ENCODE measurements at regions not wholly inside any gene's neighbourhood (a gene's known extent, or its start where the extent isn't known, plus 50 kb on each side); places are given as distances from the start of the nearest gene placed in this dataset.

GRCh38 chr4:42824278-42824977, 68.1 kb upstream of the GRXCR1 start:
- intact Hi-C loops (cut with micrococcal nuclease) = no loop called here
- Mint-ChIP-seq H3K9me3 (no peaks in the 10 kb centered on the region), H3K4me1 (ENCODE audit: low read depth) (no peaks in the 10 kb centered on the region), H3K36me3 (no peaks in the 10 kb centered on the region), H3K27ac (no peak overlapping the region), H3K4me3 (no peak overlapping the region), H3K27me3 (no peaks in the 10 kb centered on the region)
- ChIA-PET POLR2A (no interaction called here), CTCF (no interaction called here)
- DNase-seq = no peak

GRCh38 chr4:42821230-42821629, 71.3 kb upstream of the GRXCR1 start:
- no peak overlapping the region for H3K27ac Mint-ChIP-seq
- DNase-seq = no peak
- no peaks in the 10 kb centered on the region for H3K4me1 Mint-ChIP-seq (ENCODE audit: low read depth)
- ChIA-PET POLR2A (no interaction called here), CTCF (interaction anchor here (1.3 kb wide), 1 partner anchor 253 kb away, joined by 3 read pairs; no protein-coding TSS in a partner anchor)
- H3K4me3 Mint-ChIP-seq = no peak overlapping the region
- H3K36me3 Mint-ChIP-seq = no peaks in the 10 kb centered on the region
- no peaks in the 10 kb centered on the region for H3K27me3 Mint-ChIP-seq
- H3K9me3 Mint-ChIP-seq = no peaks in the 10 kb centered on the region
- intact Hi-C loops (cut with micrococcal nuclease) = no loop called here

- intact Hi-C loops (cut with micrococcal nuclease) = no loop called here
- H3K9me3 Mint-ChIP-seq = no peaks in the 10 kb centered on the region
- POLR2A ChIA-PET = no interaction called here
- no peaks in the 10 kb centered on the region for H3K4me1 Mint-ChIP-seq (ENCODE audit: low read depth)
- no peaks in the 10 kb centered on the region for H3K36me3 Mint-ChIP-seq
- DNase-seq = no peak
- CTCF ChIA-PET = interaction anchor here (5.5 kb wide), 1 partner anchor 250 kb away, joined by 36 read pairs; no protein-coding TSS in a partner anchor
- no peak overlapping the region for H3K4me3 Mint-ChIP-seq
- no peaks in the 10 kb centered on the region for H3K27me3 Mint-ChIP-seq
- H3K27ac Mint-ChIP-seq = no peak overlapping the region
Observed at GRCh38 chr4:42819863-42820514, 72.5 kb upstream of the GRXCR1 start.

- POLR2A ChIA-PET = no interaction called here
- intact Hi-C loops (cut with micrococcal nuclease) = no loop called here
- H3K36me3 Mint-ChIP-seq = no peaks in the 10 kb centered on the region
- H3K27ac Mint-ChIP-seq = no peak overlapping the region
- no peaks in the 10 kb centered on the region for H3K27me3 Mint-ChIP-seq
- no peaks in the 10 kb centered on the region for H3K9me3 Mint-ChIP-seq
- CTCF ChIA-PET = interaction anchor here (0.8 to 5.5 kb wide), 4 partner anchors 20 to 298 kb away, joined by 3 to 36 read pairs (median 3); no protein-coding TSS in a partner anchor
- DNase-seq = no peak
- no peak overlapping the region for H3K4me3 Mint-ChIP-seq
- no peaks in the 10 kb centered on the region for H3K4me1 Mint-ChIP-seq (ENCODE audit: low read depth)
Observed at GRCh38 chr4:42817913-42818312, 74.6 kb upstream of the GRXCR1 start.

- intact Hi-C loops (cut with micrococcal nuclease) = no loop called here
- Mint-ChIP-seq H3K27me3 (no peaks in the 10 kb centered on the region), H3K4me3 (no peak overlapping the region), H3K36me3 (no peaks in the 10 kb centered on the region), H3K4me1 (ENCODE audit: low read depth) (no peaks in the 10 kb centered on the region), H3K9me3 (no peaks in the 10 kb centered on the region), H3K27ac (no peak overlapping the region)
- DNase-seq = no peak
- ChIA-PET POLR2A (interaction anchor here (0.5 kb wide), 1 partner anchor 28 kb away, joined by 3 read pairs; no protein-coding TSS in a partner anchor), CTCF (interaction anchor here (0.6 to 5.5 kb wide), 3 partner anchors 47 to 247 kb away, joined by 3 to 36 read pairs (median 3); no protein-coding TSS in a partner anchor)
Observed at GRCh38 chr4:42816880-42817400, 75.6 kb upstream of the GRXCR1 start.

DNA sequence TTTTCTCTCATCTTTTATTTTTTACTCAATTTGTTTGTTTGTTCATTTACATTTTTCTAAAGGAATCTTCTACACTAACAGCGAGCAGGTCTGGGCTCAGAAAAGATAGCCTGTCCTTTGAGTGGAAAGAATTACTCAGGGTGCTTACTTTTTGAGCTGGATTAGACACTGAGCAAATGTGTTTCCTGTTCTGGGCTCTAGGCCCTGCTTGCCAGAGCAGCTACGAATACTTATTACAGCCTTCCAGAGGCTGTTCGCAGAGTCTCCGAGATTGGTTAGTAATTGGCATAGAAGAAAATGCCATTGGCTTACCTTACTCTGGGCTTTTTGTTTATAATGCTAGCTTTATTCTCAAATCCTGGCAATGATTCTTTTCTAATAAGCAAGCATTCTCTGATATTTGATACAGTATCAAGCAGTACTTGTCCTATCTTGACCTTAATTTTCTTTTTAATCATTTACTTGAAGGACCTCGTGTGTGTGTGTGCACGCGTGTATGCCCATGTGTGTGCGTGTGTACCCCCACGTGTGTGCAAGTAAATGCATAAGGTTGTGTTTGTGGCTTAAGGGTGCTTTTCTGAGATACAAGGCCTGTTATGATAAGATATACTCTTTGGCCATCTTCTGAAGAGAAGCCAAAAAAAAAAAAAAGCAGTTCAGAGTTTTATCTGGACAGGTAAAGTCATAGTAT, 76.2 kb upstream of the GRXCR1 start:
- no peaks in the 10 kb centered on the region for H3K4me1 Mint-ChIP-seq (ENCODE audit: low read depth)
- intact Hi-C loops (cut with micrococcal nuclease) = no loop called here
- no peak overlapping the region for H3K27ac Mint-ChIP-seq
- CTCF ChIA-PET = interaction anchor here (1.6 to 5.5 kb wide), 2 partner anchors 48 to 246 kb away, joined by 3 to 36 read pairs; no protein-coding TSS in a partner anchor
- H3K27me3 Mint-ChIP-seq = peaks cover 3% of the 10 kb centered on the region
- no peak overlapping the region for H3K4me3 Mint-ChIP-seq
- no peaks in the 10 kb centered on the region for H3K9me3 Mint-ChIP-seq
- H3K36me3 Mint-ChIP-seq = no peaks in the 10 kb centered on the region
- no peak for DNase-seq
- POLR2A ChIA-PET = interaction anchor here (0.5 kb wide), 1 partner anchor 28 kb away, joined by 3 read pairs; no protein-coding TSS in a partner anchor

- DNase-seq = no peak
- Mint-ChIP-seq H3K4me1 (ENCODE audit: low read depth) (no peaks in the 10 kb centered on the region), H3K36me3 (no peaks in the 10 kb centered on the region), H3K27ac (no peak overlapping the region), H3K4me3 (no peak overlapping the region), H3K9me3 (no peaks in the 10 kb centered on the region), H3K27me3 (peaks cover 13% of the 10 kb centered on the region)
- CTCF ChIA-PET = no interaction called here
- intact Hi-C loops (cut with micrococcal nuclease) = no loop called here
- POLR2A ChIA-PET = no interaction called here
Observed at GRCh38 chr4:42809419-42810084, 83.0 kb upstream of the GRXCR1 start.

- H3K9me3 Mint-ChIP-seq = peaks cover 26% of the 10 kb centered on the region
- no peak for DNase-seq
- peaks cover 11% of the 10 kb centered on the region for H3K27me3 Mint-ChIP-seq
- intact Hi-C loops (cut with micrococcal nuclease) = no loop called here
- no peaks in the 10 kb centered on the region for H3K36me3 Mint-ChIP-seq
- ChIA-PET POLR2A (no interaction called here), CTCF (no interaction called here)
- H3K4me1 Mint-ChIP-seq (ENCODE audit: low read depth) = no peaks in the 10 kb centered on the region
- no peak overlapping the region for H3K27ac Mint-ChIP-seq
- no peak overlapping the region for H3K4me3 Mint-ChIP-seq
Observed at GRCh38 chr4:42806303-42806835, 86.1 kb upstream of the GRXCR1 start.

- no peaks in the 10 kb centered on the region for H3K36me3 Mint-ChIP-seq
- intact Hi-C loops (cut with micrococcal nuclease) = no loop called here
- ChIA-PET CTCF (no interaction called here), POLR2A (interaction anchor here (0.6 kb wide), 1 partner anchor 28 kb away, joined by 3 read pairs; no protein-coding TSS in a partner anchor)
- H3K4me1 Mint-ChIP-seq (ENCODE audit: low read depth) = peaks cover 5% of the 10 kb centered on the region
- H3K9me3 Mint-ChIP-seq = peaks cover 4% of the 10 kb centered on the region
- H3K4me3 Mint-ChIP-seq = no peak overlapping the region
- no peak for DNase-seq
- no peak overlapping the region for H3K27ac Mint-ChIP-seq
- peaks cover 3% of the 10 kb centered on the region for H3K27me3 Mint-ChIP-seq
Observed at GRCh38 chr4:42789041-42789567, 103.4 kb upstream of the GRXCR1 start.

DNA sequence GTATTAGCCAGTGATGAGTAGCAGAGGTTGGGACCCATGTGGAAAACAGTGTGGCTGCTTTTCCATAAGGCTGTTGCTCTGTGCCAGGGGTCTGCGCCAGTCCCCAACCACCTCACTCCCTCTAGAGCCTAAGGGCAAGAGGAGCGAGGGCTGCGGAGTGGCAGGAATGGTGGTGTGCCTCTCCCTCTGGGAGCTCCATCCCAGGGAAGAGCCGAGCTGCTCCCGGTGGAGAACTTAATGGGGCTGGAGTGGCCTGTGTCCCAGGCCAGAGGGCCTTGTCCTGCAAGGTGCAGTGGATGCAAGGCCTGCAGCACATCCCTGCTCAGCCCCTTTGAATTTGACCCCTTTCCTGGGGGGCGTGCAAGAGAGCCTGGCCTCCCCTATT, 105.4 kb upstream of the GRXCR1 start:
- DNase-seq = no peak
- H3K27me3 Mint-ChIP-seq = peaks cover 3% of the 10 kb centered on the region
- CTCF ChIA-PET = no interaction called here
- intact Hi-C loops (cut with micrococcal nuclease) = no loop called here
- POLR2A ChIA-PET = no interaction called here
- no peak overlapping the region for H3K4me3 Mint-ChIP-seq
- no peak overlapping the region for H3K27ac Mint-ChIP-seq
- H3K4me1 Mint-ChIP-seq (ENCODE audit: low read depth) = peaks cover 5% of the 10 kb centered on the region
- no peaks in the 10 kb centered on the region for H3K36me3 Mint-ChIP-seq
- H3K9me3 Mint-ChIP-seq = peaks cover 4% of the 10 kb centered on the region

DNA sequence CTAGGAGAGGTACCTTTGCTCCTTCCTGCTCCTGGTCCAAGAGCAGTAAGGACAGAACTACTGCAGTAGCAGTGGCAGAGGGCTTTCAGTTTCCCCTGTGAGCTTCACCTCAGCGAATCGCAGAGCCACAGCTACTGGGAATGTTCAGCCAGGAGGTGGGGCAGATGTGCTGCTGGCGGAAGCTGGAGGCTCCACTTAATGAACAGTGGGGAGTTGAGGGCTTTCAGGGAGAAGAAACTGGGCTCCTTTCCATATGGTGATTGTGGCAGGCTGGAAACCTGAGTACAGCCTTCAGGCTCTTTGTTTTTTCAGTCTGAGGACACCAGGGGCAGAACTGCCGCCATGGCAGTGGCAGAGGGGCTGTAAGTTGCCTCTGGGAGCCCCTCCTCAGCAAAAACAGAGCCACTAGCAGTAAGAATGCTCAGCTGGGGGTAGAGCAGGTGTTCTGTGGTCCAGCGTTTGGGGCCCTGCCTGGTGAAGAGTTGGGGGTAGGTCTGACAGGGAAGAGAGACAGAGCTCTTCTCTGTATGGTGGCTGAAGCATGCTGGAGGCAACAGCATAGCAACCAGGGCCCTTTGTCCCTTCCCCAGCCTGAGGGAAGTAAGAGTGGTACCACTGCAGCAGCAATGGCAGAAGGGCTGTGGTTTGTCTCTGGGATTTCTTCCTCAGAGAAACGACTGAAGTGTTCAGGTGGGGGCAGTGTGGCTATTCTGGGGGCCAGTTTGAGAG, 106.0 kb upstream of the GRXCR1 start:
- no peak overlapping the region for H3K4me3 Mint-ChIP-seq
- H3K27me3 Mint-ChIP-seq = peaks cover 3% of the 10 kb centered on the region
- ChIA-PET CTCF (no interaction called here), POLR2A (no interaction called here)
- no peak for DNase-seq
- H3K4me1 Mint-ChIP-seq (ENCODE audit: low read depth) = peaks cover 5% of the 10 kb centered on the region
- H3K27ac Mint-ChIP-seq = no peak overlapping the region
- H3K9me3 Mint-ChIP-seq = peaks cover 4% of the 10 kb centered on the region
- intact Hi-C loops (cut with micrococcal nuclease) = no loop called here
- H3K36me3 Mint-ChIP-seq = no peaks in the 10 kb centered on the region

Data from activated CD4-positive, alpha-beta memory T cell treated with anti-CD3 and anti-CD28 coated beads for 36 hours (primary cell).